Stomach (tissue), 8 donors: ENCODE measurements at regions not wholly inside any gene's neighbourhood (a gene's known extent, or its start where the extent isn't known, plus 50 kb on each side); places are given as distances from the start of the nearest gene placed in this dataset.
A peak's percentile ranks its signal among the peaks of the same experiment; 100 is the strongest.

Source experiments
- DNase-seq, 2 donors: peaks; one replicate each; pipeline versions ENCODE4 v3.0.0 to v3.0.0-alpha.2; 2013 to 2019
- H3K27ac ChIP-seq, 5 donors: fragments of 200-600 bp in 4 of 5; sonication (generic) in 4 of 5; one replicate each; pipeline ENCODE4 v1.5.1; 2013 to 2019; ENCODE audit warnings: mild to moderate bottlenecking in 1 of 5, moderate library complexity in 1 of 5
- H3K27me3 ChIP-seq, 3 donors: fragments of 200-600 bp; sonication (generic); one replicate each; pipeline ENCODE4 v1.5.1; 2017 to 2019; ENCODE audit warnings: mixed run types in 1 of 3
- H3K36me3 ChIP-seq, 4 donors: fragments of 200-600 bp; sonication (generic); 1 replicate in 3 of 4; 2 replicates in 1 of 4; pipeline ENCODE4 v1.5.1; 2016 to 2019
- H3K4me1 ChIP-seq, 4 donors: fragments of 200-600 bp; sonication (generic); one replicate each; pipeline ENCODE4 v1.5.1; 2016 to 2019
- H3K4me3 ChIP-seq, 4 donors: fragments of 200-600 bp; sonication (generic) in 3 of 4; one replicate each; pipeline ENCODE4 v1.5.1; 2016 to 2019; ENCODE audit warnings: mild to moderate bottlenecking in 1 of 4
- H3K9me3 ChIP-seq, 4 donors: fragments of 200-600 bp; sonication (generic); one replicate each; pipeline ENCODE4 v1.5.1; 2016 to 2019
- CTCF ChIP-seq, 7 experiments: fragments of 450-650 bp in 4 of 7; fragments of 200-600 bp in 3 of 7; sonication (generic) in 3 of 7; IDR thresholded peaks; one replicate each; pipeline ENCODE4 v1.5.1; 2016 to 2019; ENCODE audit warnings: antibody characterized with exemption in 7 of 7, control low read depth in 2 of 7, mild to moderate bottlenecking in 1 of 7
- EP300 ChIP-seq: sonication (generic); formaldehyde crosslinking; IDR thresholded peaks from one replicate; pipeline ENCODE4 v1.6.1; 2017; ENCODE audit warnings: antibody characterized with exemption
- POLR2A ChIP-seq, 4 donors: fragments of 450-650 bp; IDR thresholded peaks; one replicate each; pipeline ENCODE4 v1.6.1; 2016; ENCODE audit warnings: antibody characterized with exemption in 4 of 4, control low read depth in 2 of 4, mild to moderate bottlenecking in 1 of 4, moderate library complexity in 1 of 4
- POLR2AphosphoS5 ChIP-seq, 3 donors: sonication (generic); formaldehyde crosslinking; IDR thresholded peaks; one replicate each; pipeline ENCODE4 v1.6.1; 2016; ENCODE audit warnings: antibody characterized with exemption in 3 of 3
- WGBS, 5 donors: extraction: QIAGEN DNeasy Blood & Tissue Kit in 3 of 5; methylation state at CpG; one replicate each; pipeline versions ENCODE4 v1.1.5 to v1.1.7; 2013 to 2018; 5-methylcytosine and 5-hydroxymethylcytosine counted together
- intact Hi-C: fragments of 100-400 bp; cut with DNase I; formaldehyde crosslinking; loops from one replicate; pipeline ENCODE4 v1.15.1; 2023; ENCODE audit warnings: low total_unique reads
- donor health status: healthy with polysubstance abuse.
- donor health status: Bipolar disorder and iron deficiency.
- donor health status: healthy.

GRCh38 chr5:34503379-34504253, 152.5 kb upstream of the RAI14 start:
- 54 to 71% (median 58%) methylated on average over 7 of the region's 7 CpGs for WGBS, 5 donors

GRCh38 chr5:34504967-34505366, 151.2 kb upstream of the RAI14 start:
- intact Hi-C loops, result no loop called here
- Histone ChIP-seq H3K36me3 (no peaks in the 10 kb centered on the region), H3K27ac (no peak overlapping the region), H3K4me1 (peaks cover 6 to 34% (median 21%) of the 10 kb centered on the region in 4 donors), H3K9me3 (no peaks in the 10 kb centered on the region), H3K4me3 (no peak overlapping the region), H3K27me3 (no peaks in the 10 kb centered on the region)
- no peak for TF ChIP-seq CTCF (IDR thresholded peaks at IDR 0.05)
- no peak for TF ChIP-seq POLR2AphosphoS5 (IDR thresholded peaks at IDR 0.05)
- TF ChIP-seq EP300, result no peak
- TF ChIP-seq POLR2A (IDR thresholded peaks at IDR 0.05), result no peak
- DNase-seq, result no peak

More at GRCh38 chr5:34503379-34504253, 152.5 kb upstream of the RAI14 start:
- Histone ChIP-seq H3K9me3 (no peaks in the 10 kb centered on the region), H3K27me3 (no peaks in the 10 kb centered on the region), H3K4me3 (no peak overlapping the region), H3K27ac (peak overlapping the region in 3 of 5 donors; percentile 27 to 73 (median 29)), H3K4me1 (peaks cover 13 to 38% (median 29%) of the 10 kb centered on the region in 4 donors), H3K36me3 (no peaks in the 10 kb centered on the region)
- TF ChIP-seq CTCF (IDR thresholded peaks at IDR 0.05), result no peak
- intact Hi-C loops, result no loop called here
- no peak for DNase-seq

- TF ChIP-seq POLR2AphosphoS5 (IDR thresholded peaks at IDR 0.05) (no peak), EP300 (no peak), POLR2A (IDR thresholded peaks at IDR 0.05) (no peak), CTCF (IDR thresholded peaks at IDR 0.05) (no peak)
- Histone ChIP-seq H3K9me3 (no peaks in the 10 kb centered on the region), H3K27me3 (no peaks in the 10 kb centered on the region), H3K36me3 (no peaks in the 10 kb centered on the region), H3K27ac (no peak overlapping the region), H3K4me3 (no peak overlapping the region), H3K4me1 (peaks cover 10 to 32% (median 24%) of the 10 kb centered on the region in 4 donors)
- intact Hi-C loops, result no loop called here
- no peak for DNase-seq
- 80 to 96% (median 85%) methylated on average over 2 of the region's 2 CpGs for WGBS, 5 donors
These were observed 150.4 kb upstream of the RAI14 start for GRCh38 chr5:34505731-34506130.

GRCh38 chr5:34507933-34508332, 148.2 kb upstream of the RAI14 start:
- Histone ChIP-seq H3K27me3 (no peaks in the 10 kb centered on the region), H3K27ac (no peak overlapping the region), H3K9me3 (no peaks in the 10 kb centered on the region), H3K4me3 (no peak overlapping the region), H3K4me1 (peaks cover 23 to 46% (median 33%) of the 10 kb centered on the region in 4 donors), H3K36me3 (no peaks in the 10 kb centered on the region)
- TF ChIP-seq EP300 (no peak), POLR2A (IDR thresholded peaks at IDR 0.05) (no peak), CTCF (IDR thresholded peaks at IDR 0.05) (no peak), POLR2AphosphoS5 (IDR thresholded peaks at IDR 0.05) (no peak)
- WGBS, 5 donors, result 76 to 94% (median 90%) methylated on average over 2 of the region's 2 CpGs
- no peak for DNase-seq
- intact Hi-C loops, result no loop called here
